GDM1 (cell line): ENCODE measurements at regions not wholly inside any gene's neighbourhood (a gene's known extent, or its start where the extent isn't known, plus 50 kb on each side); places are given as distances from the start of the nearest gene placed in this dataset.
"Not testable (repeated sequence)": the region's sequence is repeated elsewhere in the genome, so short reads cannot be mapped to it uniquely, and the experiment has no call there.

ENCODE experiments used
- DNase-seq: peaks from one replicate; lab custom pipeline; 2025; lab: John Stamatoyannopoulos, UW

DNA sequence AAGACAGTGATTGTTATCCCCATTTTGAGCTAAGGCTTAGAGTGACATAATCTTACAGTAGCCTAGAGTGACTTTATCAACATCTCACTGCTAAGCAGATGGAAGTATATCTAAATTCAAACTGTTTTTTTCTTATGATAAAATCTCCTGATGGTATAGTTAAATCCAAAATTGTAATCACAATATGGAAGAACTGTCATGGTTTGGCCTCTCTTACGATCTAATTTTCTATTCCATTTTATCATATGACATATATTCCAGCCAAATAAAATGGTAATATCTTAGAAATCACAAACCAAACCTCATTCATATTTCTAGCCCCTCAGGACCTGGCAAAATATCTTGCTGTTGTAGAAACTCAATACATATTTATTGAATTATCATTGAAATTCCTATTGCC lies 864.7 kb downstream of the SLC6A15 start:
- no peak for DNase-seq

DNA sequence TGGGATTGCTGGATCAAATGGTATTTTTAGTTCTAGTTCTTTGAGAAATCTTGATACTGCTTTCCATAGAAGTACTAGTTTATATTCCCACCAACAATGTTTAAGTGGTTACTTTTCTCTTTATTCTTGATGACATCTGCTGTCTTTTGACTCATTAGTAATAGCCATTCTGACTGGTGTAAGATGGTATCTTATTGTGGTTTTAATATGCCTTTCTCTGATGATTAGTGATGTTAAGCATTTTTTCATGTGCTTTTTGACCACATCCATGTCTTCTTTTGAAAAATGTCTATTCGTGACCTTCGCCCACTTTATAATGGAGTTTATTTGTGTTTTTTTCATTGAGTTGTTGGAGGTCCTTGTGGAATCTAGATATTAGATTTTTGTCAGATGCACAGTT lies 865.7 kb downstream of the SLC6A15 start:
- DNase-seq: no peak

DNA sequence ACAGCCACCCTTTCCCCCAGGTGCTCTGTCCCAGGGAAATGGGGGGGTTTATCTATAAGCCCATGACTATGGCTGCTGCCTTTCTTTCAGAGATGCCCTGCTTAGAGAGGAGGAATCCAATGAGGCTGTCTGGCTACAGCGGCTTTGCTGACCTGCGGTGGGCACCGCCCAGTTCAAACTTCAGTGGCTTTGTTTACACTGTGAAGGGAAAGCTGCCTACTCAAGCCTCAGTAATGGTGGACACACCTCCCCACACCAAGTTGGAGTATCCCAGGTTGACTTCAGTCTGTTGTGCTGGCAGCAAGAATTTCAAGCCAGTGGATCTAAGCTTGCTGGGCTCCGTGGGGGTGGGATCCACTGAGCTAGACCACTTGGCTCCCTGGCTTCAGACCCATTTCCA lies 869.2 kb downstream of the SLC6A15 start:
- no peak for DNase-seq

DNA sequence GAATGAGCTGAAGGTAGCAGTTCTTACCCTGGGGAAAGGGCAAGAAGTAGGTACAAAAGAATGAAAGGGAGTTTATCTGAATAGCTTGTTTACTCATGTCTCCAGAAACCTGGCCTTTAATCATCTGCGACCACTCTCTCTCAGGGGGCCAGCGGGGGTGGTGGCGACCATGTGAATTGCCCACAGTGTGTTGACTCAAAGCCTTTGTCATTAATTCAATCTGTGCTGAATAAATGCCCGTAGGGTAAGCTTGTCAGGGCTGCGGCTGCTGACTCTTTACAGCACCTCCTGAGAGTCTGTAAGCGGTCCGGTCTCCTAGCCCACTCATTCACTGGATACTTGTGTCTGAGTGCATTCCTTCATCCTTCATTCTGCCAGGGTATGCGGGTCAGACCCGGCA lies 874.4 kb downstream of the SLC6A15 start:
- DNase-seq: no peak

DNA sequence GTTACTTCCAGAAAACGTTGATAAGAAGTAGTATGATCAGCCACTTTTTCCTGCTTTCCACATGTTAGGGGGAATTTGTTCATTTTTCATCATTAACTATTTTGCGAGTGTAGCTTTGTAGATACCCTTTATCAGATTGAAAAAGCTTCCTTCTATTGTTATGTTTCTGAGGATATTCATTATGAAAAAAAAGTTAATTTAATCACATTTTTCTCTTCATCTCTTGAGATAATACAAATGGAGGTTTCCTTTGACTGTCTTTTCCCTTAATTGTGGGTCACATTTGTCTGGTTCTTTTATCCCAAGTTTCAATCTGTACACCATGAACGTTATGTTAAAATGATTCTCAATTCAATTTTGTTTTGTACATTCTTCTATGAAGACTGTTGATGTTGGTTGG lies 875.7 kb downstream of the SLC6A15 start:
- DNase-seq: no peak

DNA sequence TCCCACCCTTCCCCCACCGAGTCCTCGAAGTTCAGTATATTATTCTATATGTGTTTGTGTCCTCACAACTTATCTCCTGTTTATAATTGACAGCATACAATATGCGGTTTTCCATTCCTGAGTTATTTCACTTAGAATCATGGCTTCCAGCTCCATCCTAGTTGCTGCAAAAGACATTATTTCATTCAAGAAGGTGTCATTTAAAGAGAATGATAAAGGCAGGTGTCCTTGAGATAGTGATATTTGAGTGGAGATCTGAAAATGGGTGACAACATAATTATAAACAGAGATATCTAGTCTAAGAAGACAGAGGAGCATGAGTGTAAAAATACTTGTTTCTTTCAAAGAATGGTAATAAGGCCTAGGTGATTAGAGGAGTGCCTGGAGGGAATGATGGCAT lies 876.8 kb downstream of the SLC6A15 start:
- no peak for DNase-seq

DNA sequence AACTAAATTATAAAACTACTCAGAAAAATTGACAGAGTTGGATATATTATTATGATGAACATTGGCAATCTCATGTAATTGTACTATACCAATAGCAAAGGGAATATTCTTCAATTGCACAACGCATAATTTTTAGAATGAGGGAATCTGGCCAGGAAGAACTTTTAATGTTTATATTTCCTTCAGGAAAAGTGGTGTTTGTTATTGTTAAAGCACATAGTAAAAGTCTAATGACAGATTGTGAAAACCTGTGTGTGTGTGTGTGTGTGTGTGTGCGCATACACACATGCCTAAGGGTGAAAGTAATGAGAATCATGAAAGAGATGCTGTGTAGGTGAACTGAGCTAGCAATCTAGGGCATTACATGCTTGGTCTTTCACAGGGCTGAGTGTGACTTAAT lies 877.7 kb downstream of the SLC6A15 start:
- no peak for DNase-seq

DNA sequence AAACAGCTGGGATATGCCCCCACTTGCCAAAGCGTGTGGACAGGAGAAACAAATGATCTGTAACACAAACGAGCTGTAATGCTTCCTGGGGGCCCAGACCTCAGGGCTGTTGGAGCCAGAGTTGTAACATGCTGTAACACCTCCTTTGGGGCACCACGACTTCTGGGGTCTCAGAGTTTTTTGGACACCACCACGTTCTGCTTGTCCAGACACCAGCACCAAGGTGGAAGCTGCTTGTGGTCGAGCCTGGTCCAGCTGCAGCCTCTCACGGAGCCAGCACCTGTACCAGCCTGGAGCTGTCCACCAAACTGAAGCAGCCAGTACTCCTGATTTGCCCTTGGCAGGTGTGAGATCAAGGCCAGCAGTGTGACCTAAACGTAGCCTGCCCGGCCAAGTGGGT lies 879.4 kb downstream of the SLC6A15 start:
- no peak for DNase-seq

DNA sequence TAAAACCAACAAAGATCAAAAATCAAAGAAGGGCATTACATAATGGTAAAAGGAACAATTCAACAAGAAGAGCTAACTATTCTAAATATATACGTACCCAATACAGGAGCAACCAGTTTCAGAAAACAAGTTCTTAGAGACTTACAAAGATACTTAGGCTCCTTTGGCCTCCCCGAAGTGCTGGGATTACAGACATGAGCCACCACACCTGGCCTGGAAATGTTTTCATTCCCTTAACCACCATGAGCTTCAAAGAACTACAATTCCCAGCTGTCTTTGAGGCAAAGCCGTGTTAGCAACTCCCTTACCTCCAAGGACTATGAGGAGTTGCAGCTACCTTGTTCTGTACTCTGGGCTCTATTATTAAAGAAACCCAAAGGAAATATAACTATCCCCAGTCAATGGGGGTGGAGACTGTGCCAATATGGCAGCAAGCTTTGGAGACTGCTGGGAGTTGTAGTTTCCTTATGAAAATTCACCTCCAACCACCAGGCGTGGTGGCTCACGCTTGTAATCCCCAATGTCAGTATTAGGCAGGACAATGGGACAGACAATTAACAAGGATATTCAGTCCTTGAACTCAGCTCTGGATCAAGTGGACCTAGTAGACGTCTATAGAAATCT lies 893.9 kb downstream of the SLC6A15 start:
- DNase-seq: not testable (repeated sequence)

DNA sequence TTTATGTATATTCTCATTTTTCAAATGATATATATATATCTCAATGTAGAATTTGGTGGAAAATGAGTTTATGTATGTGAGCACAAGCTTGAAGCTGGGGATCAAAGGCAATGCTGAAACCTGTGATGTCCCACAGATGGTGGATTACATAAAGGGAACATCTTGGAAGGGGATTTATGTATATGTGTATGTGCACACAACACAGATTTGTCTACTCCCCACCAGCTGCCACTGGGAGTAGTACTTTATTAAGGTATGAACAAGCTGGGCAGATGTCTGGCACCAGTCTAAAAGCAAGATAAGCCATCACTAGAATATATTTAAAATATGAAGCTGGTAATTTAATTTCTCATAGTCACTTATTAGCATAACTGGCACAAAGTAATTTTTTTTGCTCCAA lies 895.6 kb downstream of the SLC6A15 start:
- no peak for DNase-seq

DNA sequence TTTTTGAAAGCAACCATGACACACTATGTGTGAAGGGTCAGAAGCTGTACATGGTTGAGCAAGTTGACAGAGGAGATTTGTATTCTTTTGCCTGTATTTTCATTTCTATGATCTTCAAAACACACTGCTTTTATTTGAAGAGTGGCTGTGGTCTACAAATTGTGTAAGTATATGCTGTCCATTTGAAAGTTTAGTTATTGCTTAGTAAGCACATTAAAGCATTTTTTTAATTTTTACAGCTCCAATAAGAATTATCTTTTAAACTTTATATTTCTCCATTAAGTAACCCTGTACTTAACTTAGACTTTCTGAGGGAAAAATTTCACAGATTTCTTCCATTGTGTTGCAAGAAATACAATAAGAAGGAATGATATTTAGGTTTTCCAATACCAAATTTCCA lies 915.2 kb downstream of the SLC6A15 start:
- DNase-seq: no peak

DNA sequence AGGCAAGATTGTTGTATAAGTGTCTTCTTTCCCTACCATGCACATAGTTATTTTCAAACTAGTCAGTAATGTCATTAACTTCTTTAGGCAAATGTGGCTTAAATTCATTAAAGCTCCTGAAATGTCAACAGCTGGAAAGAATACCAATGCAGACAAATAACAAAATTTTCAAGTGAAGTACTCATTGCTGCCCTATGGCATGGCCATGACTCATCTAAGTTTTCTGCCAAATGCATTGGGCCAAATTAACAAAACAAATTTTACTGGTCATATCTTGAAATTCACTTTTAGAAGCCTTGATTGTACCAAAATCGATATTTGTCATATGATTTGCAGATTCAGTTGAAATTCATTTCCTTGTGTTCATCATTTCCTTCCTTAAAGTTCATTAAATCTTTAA lies 915.9 kb downstream of the SLC6A15 start:
- DNase-seq: no peak

DNA sequence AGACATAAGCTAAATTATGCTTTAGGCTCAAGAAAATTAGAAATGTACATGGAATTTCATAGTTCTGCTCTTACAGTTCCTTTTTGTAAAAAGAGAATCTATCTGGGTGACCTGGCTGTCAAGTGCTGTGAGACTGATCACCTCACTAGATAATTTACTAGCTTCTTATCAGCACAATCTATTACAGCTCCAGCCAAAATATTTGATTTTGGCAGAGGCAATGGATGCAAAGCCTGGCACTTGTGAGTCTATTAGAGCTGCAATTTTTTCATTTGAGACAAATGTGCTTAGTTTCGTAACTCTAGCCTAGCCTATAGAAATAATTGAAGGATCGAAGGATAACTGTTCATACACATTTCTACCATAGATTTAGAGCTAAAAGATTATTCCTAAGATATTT lies 927.5 kb downstream of the SLC6A15 start:
- no peak for DNase-seq

DNA sequence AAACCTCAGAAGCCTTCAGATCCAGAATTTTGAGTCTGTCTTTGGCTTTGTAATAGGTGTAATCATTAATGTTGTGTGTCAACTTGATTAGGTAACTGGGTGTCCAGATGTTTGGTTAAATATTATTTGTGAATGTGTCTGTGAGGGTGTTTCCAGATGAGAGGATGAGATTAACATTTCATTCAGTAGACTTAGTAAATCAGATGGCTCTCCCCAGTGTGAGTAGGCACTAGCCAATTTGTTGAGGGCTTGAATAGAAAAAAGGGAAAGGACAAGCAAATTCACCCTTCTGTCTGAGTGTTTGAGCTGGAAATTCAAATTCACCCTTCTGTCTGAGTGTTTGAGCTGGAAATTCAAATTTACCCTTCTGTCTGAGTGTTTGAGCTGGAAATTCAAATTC lies 932.2 kb downstream of the SLC6A15 start:
- DNase-seq: no peak

DNA sequence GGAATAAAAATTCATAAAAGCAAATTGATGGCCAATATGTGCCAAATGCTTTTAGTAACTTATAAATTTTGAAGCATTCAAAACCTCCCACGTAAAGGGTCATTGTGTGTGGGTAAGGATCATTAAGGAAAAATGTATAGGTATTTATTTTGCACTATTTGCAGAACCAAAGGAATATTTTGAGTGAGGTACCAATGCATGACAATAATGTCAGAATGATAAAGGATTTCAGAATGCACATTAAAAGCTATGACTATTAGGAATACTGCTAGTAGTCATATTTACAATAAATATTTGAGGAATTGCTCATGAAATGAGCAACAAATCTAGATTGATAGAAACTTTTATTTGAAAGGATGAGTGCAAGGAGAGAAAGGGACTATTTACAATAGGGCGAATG lies 932.8 kb downstream of the SLC6A15 start:
- no peak for DNase-seq

DNA sequence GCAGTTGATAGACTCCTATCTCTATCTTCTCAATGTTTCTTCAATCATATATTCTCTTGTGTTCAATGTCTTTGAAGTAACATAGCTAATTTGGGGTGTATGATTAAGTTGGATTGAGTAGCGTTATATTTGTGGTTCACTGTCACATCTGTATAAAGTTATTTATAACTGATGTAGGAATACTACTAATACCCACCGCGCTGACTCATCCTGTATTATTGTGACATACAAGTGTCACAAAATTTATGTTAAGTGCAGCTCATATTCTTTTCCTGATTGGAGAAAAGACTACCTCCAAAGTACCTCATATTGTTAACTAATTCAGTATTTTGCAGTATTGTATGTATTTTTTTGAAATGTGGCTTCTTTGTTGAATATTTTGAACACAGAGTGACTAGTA lies 940.8 kb downstream of the SLC6A15 start:
- DNase-seq: no peak

DNA sequence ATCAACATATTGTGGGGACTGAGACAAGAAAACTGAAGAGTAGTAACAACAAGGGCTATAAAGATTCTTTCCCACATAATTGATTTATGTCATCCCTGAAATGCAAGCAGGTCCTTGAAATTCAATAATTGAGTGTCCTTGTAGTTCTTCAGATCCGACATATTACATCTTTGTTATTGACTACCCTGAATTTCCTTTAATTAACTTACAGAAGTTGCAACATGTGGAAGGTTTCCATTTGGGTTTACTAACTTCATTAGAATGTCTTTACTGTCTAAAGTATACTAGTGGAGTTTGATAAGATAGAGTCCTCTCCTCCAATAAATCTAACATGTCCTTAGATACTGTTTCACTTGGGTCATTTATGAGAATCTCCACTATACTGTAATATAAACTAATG lies 951.8 kb downstream of the SLC6A15 start:
- DNase-seq: no peak

DNA sequence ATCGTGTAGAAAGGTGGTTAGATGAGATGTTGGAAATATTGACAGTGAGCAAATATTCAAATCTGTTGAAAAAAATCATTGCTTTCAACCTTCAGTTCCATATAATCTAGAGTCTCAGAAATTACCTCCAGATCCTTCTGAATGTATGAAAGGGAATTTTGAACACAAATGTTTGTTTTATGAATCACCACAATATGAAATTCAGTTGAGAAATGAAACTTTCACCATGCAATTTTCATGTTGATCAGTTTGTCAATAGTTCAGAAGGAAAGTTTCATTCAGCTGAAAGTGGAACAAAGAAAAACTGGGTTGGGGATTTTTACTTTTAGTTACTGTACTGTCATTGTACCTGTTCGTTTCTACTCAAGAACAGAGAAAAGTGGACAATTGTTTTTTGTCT lies 953.6 kb downstream of the SLC6A15 start:
- DNase-seq: no peak

DNA sequence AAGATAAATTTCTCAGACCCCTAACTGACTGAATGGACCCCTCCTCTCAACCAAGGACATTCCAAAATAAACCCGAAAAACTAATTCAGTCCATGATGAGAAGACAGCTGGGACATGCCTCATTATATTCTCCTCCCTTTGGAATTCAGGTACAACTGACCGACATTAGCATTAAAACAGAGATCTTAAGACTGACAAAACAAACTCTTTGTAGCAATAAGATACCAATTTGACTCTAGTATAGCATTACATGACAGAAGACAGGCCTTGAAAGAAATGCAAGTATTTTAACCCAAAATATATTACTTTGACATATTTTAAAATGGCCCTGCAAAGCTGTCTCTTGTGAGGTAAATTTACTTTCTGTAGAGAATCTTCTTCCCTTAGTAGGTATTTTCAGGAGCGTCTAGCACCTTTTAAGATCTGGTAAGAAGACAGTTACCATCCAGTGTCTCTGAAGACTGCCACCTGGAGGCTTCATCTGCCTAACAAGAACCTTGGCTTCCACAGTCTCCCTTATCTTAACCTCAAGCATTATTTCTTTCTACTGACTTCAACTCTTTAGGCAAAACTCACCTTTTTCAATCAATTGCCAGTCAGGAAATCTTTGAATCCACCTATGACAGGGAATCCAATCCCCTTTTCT lies 957.5 kb downstream of the SLC6A15 start:
- DNase-seq: no peak

DNA sequence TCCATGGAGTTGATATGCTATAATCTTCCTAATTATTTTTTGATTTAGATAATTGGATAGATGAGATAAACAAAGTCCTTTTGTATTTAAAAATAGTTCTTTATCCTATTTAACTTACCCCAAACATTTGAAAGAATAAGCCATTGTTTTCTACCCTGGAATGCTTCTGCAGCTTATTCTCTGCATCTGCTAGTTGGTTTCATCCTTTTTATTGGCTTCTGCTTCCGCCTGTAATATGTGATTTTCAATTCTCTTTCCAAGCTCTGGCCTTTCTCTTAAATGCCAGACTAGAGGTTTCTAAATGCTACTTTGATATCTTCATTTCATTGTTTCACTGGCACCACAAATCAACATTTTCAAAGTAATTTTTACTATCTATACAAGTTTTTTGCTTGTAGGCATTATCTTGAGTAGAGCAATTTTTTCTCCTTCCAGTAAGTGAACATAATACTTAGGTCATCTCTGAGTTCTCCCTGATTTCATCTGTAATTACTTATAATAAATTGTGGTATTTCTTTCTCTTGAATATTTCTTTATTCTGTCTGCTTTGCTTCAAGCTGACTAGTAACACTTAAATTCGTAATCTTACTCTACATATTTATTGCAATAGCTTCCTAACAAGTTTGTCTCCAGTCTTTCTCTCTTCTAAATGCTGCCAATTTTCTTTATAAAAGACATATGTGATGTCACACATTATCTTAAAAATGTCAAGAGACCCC lies 958.4 kb downstream of the SLC6A15 start:
- no peak for DNase-seq

DNA sequence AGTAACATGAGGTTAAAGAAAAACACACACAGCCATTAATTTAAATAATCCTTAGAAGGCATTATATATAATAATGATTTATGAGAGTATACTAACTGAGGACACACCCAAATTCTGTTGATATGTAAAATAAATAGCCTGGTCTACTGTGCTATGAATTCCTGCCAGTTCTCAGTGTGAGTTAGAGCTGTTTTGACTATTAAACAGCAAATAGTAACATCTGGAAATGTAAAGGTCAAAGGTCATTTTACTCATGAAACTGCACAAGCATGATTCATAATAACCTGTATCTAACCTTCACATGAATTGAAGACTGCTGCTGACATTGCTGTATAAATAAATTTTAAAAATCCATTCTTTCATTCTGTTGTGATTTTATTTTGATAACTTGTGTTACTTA lies 966.7 kb downstream of the SLC6A15 start:
- DNase-seq: no peak

DNA sequence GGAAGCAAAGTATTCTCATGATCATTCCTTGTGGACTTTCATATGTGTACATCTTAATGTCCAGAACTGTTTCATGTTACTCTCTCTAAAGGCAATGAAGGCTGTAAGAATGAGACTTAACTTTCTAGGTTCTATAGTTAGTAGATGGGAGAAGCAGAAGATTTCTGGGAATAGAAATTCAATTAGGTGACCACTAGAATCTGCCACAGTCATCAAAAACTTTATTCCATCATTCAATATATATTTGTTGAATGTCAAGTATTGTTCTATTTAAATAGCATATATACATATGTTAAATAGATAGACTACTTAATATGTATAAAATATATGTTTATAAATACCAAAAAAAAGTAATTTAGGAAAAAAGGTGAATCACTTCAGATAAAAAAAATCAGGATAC lies 972.9 kb downstream of the SLC6A15 start:
- DNase-seq: no peak

DNA sequence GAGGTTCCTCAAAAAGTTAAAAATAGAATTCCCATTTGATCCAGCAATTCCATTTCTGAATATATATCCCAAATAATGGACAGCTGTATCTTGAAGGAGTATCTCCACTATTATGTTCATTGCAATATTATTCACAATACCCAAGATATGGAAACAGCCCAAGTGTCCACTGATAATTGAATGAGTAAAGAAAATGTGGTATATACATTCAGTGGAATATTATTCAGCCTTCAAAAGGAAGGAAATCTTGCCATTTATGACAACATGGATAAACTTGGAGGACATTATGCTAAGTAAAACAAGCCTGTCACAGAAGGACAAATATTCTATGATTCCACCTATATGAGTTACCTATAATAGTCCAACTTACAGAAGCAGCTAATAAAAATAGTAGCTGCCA lies 979.0 kb downstream of the SLC6A15 start:
- DNase-seq: no peak

DNA sequence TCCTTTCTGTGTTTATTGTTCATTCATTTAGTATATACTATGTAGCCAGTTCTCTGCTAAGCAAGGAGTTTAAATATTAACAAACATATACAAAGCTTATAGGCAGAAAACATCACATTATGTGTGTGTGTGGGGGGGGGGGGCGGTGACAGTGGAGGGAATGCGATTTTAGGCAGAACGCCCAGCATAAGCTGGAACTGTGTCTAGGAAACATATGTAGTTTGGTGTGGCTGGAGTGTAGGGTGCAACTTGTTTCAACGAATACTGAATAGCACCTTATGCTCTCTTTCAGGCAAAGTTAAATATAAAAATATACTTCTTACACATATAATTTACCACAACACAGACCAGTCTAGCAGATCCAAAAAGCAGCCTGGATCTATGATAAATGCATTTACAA lies 980.6 kb downstream of the SLC6A15 start:
- DNase-seq: no peak
